ENCODE measurements at regions not wholly inside any gene's neighbourhood (a gene's known extent, or its start where the extent isn't known, plus 50 kb on each side); places are given as distances from the start of the nearest gene placed in this dataset.

DNA sequence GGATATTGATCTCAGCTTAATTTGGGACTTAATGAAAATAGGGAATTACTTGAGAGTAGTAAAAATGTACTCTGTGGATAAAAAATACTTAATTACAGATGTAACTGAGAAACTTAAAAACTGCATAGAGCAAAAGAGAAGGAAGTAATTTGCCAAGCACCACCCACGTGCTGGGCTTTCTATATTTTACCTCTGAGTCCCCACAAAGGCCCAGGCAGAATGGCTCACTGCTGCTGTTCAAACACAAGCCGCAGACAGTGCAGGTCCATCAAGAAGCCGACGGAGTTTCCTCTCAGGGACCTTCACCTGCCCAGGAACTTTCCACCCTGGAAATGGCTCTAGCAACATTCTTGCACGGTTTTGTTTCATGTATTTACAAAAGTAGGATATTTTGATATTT, 77.2 kb upstream of the TRPM1 start:
- no peaks in the 10 kb centered on the region for H3K79me2 ChIP-seq (ENCODE audit: insufficient read depth, low read length)
- H3K27me3 ChIP-seq (ENCODE audit: insufficient read depth, low read length): no peaks in the 10 kb centered on the region
- H3K4me1 ChIP-seq (ENCODE audit: insufficient read depth, low read length): no peaks in the 10 kb centered on the region
- H2AFZ ChIP-seq (ENCODE audit: low read length): no peak overlapping the region
- no peak overlapping the region for H3K4me3 ChIP-seq (ENCODE audit: insufficient read depth, low read length)
- DNase-seq (ENCODE audit: insufficient read length, low spot score, missing footprints): no peak
- H4K20me1 ChIP-seq (ENCODE audit: insufficient read depth, low read length): no peaks in the 10 kb centered on the region
- TF ChIP-seq, protein P1, sequence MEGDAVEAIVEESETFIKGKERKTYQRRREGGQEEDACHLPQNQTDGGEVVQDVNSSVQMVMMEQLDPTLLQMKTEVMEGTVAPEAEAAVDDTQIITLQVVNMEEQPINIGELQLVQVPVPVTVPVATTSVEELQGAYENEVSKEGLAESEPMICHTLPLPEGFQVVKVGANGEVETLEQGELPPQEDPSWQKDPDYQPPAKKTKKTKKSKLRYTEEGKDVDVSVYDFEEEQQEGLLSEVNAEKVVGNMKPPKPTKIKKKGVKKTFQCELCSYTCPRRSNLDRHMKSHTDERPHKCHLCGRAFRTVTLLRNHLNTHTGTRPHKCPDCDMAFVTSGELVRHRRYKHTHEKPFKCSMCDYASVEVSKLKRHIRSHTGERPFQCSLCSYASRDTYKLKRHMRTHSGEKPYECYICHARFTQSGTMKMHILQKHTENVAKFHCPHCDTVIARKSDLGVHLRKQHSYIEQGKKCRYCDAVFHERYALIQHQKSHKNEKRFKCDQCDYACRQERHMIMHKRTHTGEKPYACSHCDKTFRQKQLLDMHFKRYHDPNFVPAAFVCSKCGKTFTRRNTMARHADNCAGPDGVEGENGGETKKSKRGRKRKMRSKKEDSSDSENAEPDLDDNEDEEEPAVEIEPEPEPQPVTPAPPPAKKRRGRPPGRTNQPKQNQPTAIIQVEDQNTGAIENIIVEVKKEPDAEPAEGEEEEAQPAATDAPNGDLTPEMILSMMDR (IDR thresholded peaks at IDR 0.05; ENCODE audit: extremely low read depth, low read depth, low read length): no peak
- H3K27ac ChIP-seq (ENCODE audit: low read depth, low read length): no peak overlapping the region
- H3K9me3 ChIP-seq (ENCODE audit: low read depth, low read length): no peaks in the 10 kb centered on the region
- no peak overlapping the region for H3K4me2 ChIP-seq (ENCODE audit: insufficient read depth, low read length)
- no peaks in the 10 kb centered on the region for H3K36me3 ChIP-seq (ENCODE audit: insufficient read depth, low read length)

DNA sequence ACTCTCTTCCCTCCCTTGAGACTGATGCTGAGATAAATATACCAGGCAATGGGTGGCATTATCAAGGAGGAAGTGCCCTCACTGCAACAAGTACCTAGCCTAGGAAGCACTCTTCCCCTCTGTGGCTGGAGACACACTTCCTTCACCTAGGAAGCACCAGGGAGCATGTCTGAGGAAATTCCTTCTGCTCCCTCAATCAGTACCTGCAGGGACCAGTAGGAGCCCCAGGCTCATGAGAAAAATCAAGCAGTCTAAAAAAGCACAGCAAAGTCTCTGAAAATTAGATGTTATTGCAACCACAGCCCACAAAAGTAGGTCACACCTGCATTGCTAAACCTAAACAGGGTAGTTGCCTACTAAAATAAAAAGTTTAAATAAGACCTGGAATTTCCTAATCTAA, 78.2 kb upstream of the TRPM1 start:
- no peaks in the 10 kb centered on the region for H3K79me2 ChIP-seq (ENCODE audit: insufficient read depth, low read length)
- TF ChIP-seq, protein P1 (IDR thresholded peaks at IDR 0.05; ENCODE audit: extremely low read depth, low read depth, low read length): no peak
- no peaks in the 10 kb centered on the region for H3K9me3 ChIP-seq (ENCODE audit: low read depth, low read length)
- no peaks in the 10 kb centered on the region for H3K27me3 ChIP-seq (ENCODE audit: insufficient read depth, low read length)
- H3K4me2 ChIP-seq (ENCODE audit: insufficient read depth, low read length): no peak overlapping the region
- no peak overlapping the region for H3K4me3 ChIP-seq (ENCODE audit: insufficient read depth, low read length)
- H2AFZ ChIP-seq (ENCODE audit: low read length): no peak overlapping the region
- H3K4me1 ChIP-seq (ENCODE audit: insufficient read depth, low read length): no peaks in the 10 kb centered on the region
- H3K27ac ChIP-seq (ENCODE audit: low read depth, low read length): no peak overlapping the region
- H3K36me3 ChIP-seq (ENCODE audit: insufficient read depth, low read length): no peaks in the 10 kb centered on the region
- H4K20me1 ChIP-seq (ENCODE audit: insufficient read depth, low read length): no peaks in the 10 kb centered on the region
- DNase-seq (ENCODE audit: insufficient read length, low spot score, missing footprints): no peak

GRCh38 chr15:31193291-31193690, 91.8 kb upstream of the TRPM1 start:
- Histone ChIP-seq H3K4me3 (ENCODE audit: insufficient read depth, low read length) (no peak overlapping the region), H3K4me2 (ENCODE audit: insufficient read depth, low read length) (no peak overlapping the region), H3K79me2 (ENCODE audit: insufficient read depth, low read length) (no peaks in the 10 kb centered on the region), H3K4me1 (ENCODE audit: insufficient read depth, low read length) (no peaks in the 10 kb centered on the region), H4K20me1 (ENCODE audit: insufficient read depth, low read length) (no peaks in the 10 kb centered on the region), H2AFZ (ENCODE audit: low read length) (no peak overlapping the region), H3K27me3 (ENCODE audit: insufficient read depth, low read length) (peaks cover 7% of the 10 kb centered on the region), H3K36me3 (ENCODE audit: insufficient read depth, low read length) (no peaks in the 10 kb centered on the region), H3K9me3 (ENCODE audit: low read depth, low read length) (no peaks in the 10 kb centered on the region), H3K27ac (ENCODE audit: low read depth, low read length) (no peak overlapping the region)
- DNase-seq (ENCODE audit: insufficient read length, low spot score, missing footprints): no peak
- TF ChIP-seq, protein P1 (IDR thresholded peaks at IDR 0.05; ENCODE audit: extremely low read depth, low read depth, low read length): no peak

DNA sequence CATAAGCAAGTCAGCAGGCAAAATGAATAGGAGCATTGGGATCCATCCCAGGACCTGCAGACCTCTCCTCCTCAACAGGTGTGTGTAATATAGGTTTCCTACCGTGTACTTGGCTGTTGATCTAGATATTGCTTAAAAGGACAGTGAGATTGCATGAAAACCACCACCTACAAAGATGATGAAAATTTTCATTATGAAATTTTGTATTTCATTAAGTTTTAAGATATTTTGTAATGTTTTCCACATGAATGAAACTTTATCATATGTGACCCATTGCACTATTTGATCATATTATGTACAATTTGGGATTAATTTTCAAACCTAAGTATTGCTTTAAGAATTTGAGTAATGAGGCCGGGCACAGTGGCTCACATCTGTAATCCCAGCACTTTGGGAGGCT, 94.3 kb upstream of the TRPM1 start:
- H3K27me3 ChIP-seq (ENCODE audit: insufficient read depth, low read length): peaks cover 7% of the 10 kb centered on the region
- H3K79me2 ChIP-seq (ENCODE audit: insufficient read depth, low read length): no peaks in the 10 kb centered on the region
- H3K27ac ChIP-seq (ENCODE audit: low read depth, low read length): no peak overlapping the region
- no peak for DNase-seq (ENCODE audit: insufficient read length, low spot score, missing footprints)
- H3K4me3 ChIP-seq (ENCODE audit: insufficient read depth, low read length): no peak overlapping the region
- TF ChIP-seq, protein P1 (IDR thresholded peaks at IDR 0.05; ENCODE audit: extremely low read depth, low read depth, low read length): no peak
- H3K36me3 ChIP-seq (ENCODE audit: insufficient read depth, low read length): no peaks in the 10 kb centered on the region
- H3K9me3 ChIP-seq (ENCODE audit: low read depth, low read length): no peaks in the 10 kb centered on the region
- H3K4me2 ChIP-seq (ENCODE audit: insufficient read depth, low read length): no peak overlapping the region
- no peaks in the 10 kb centered on the region for H4K20me1 ChIP-seq (ENCODE audit: insufficient read depth, low read length)
- no peak overlapping the region for H2AFZ ChIP-seq (ENCODE audit: low read length)
- no peaks in the 10 kb centered on the region for H3K4me1 ChIP-seq (ENCODE audit: insufficient read depth, low read length)
